ENCODE measurements at regions not wholly inside any gene's neighbourhood (a gene's known extent, or its start where the extent isn't known, plus 50 kb on each side); places are given as distances from the start of the nearest gene placed in this dataset.
A peak's percentile ranks its signal among the peaks of the same experiment; 100 is the strongest.

DNA sequence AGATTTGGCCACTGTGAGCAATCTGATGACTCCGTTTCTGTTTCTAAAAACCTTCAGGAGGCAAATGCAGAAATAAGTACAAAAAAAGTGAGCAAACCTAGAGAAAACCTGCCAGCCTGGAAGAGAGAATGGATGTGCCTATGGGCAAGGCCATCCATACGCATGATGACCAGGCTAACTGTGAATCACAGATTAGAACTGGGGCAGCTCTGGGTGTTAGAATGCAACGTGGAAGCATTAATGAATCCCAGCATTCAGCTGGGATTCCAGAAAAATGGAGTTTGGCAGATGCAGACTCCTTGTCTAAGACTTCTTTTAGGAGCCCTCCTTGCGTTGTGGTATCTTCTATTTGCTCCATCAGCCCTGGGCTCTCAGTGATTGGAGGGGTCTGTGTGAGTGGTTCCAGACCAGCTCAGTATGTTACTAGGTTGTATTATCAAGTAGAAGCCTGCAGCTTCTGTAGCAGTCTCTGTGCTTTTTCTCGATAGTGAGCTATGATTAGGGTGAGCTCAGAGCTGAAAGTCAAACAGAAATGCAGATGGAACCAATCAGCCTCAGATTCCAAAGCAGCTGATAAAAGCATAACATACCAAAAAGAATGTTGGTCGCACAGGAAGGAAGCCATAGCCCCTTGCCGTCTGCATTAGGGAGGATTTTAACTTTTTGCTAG, 154.0 kb downstream of the PSMG1 start:
- H3K27ac ChIP-seq (ENCODE audit: low read depth in 1 of 2, low read length in 2 of 2) = peak overlapping the region in 1 of 2 donors; percentile 3
- no peak for DNase-seq (ENCODE audit: low spot score)
- no peaks in the 10 kb centered on the region for H3K27me3 ChIP-seq (ENCODE audit: control insufficient read depth in 4 of 4, insufficient read depth in 4 of 4, low read length in 3 of 4)
- H3K9me3 ChIP-seq (ENCODE audit: control insufficient read depth in 4 of 4, low read length in 3 of 4) = no peaks in the 10 kb centered on the region
- 86% methylated on average over 7 of the region's 7 CpGs for WGBS
- no peak overlapping the region for H3K4me3 ChIP-seq (ENCODE audit: low read depth in 1 of 3, low read length in 3 of 3)
- no peak overlapping the region for H3K9ac ChIP-seq (ENCODE audit: low read depth in 1 of 2, low read length in 2 of 2)
- peak in 1 of 2 donors; percentile 4 for TF ChIP-seq RAD21 (IDR thresholded peaks at IDR 0.05)
- no peak for TF ChIP-seq EGR1 (IDR thresholded peaks at IDR 0.05; ENCODE audit: low read depth in 2 of 2)
- H3K36me3 ChIP-seq (ENCODE audit: control insufficient read depth in 4 of 4, insufficient read depth in 3 of 4, low read depth in 1 of 4, low read length in 3 of 4) = no peaks in the 10 kb centered on the region
- peaks cover 0 to 8% (median 1%) of the 10 kb centered on the region in 4 donors for H3K4me1 ChIP-seq (ENCODE audit: control insufficient read depth in 4 of 4, insufficient read depth in 4 of 4, low read length in 3 of 4)

DNA sequence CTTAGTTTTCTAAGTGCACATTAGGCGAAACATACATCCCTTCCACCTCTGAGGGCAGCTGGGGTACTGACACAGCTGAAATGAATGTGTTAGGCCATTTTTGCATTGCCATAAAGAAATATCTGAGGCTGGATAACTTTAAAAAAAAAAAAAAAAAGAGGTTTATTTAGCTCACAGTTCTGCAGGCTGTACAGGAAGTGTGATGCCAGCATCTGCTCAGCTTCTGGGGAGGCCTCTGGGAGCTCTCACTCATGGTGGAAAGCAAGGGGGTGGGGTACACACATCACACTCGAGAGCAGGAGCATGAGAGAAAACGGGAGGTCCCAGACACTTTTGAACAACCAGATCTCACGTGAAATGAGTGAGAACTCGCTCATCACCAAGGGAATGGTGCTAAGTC, 158.1 kb downstream of the PSMG1 start:
- Histone ChIP-seq H3K27me3 (ENCODE audit: control insufficient read depth in 4 of 4, insufficient read depth in 4 of 4, low read length in 3 of 4) (no peaks in the 10 kb centered on the region), H3K27ac (ENCODE audit: low read depth in 1 of 2, low read length in 2 of 2) (no peak overlapping the region), H3K9ac (ENCODE audit: low read depth in 1 of 2, low read length in 2 of 2) (no peak overlapping the region), H3K4me1 (ENCODE audit: control insufficient read depth in 4 of 4, insufficient read depth in 4 of 4, low read length in 3 of 4) (peaks cover 8 to 14% (median 9%) of the 10 kb centered on the region in 4 donors), H3K36me3 (ENCODE audit: control insufficient read depth in 4 of 4, insufficient read depth in 3 of 4, low read depth in 1 of 4, low read length in 3 of 4) (no peaks in the 10 kb centered on the region), H3K4me3 (ENCODE audit: low read depth in 1 of 3, low read length in 3 of 3) (no peak overlapping the region), H3K9me3 (ENCODE audit: control insufficient read depth in 4 of 4, low read length in 3 of 4) (no peaks in the 10 kb centered on the region)
- no peak for DNase-seq (ENCODE audit: low spot score)
- WGBS = 87% methylated on average over 5 of the region's 5 CpGs
- TF ChIP-seq, protein P1, sequence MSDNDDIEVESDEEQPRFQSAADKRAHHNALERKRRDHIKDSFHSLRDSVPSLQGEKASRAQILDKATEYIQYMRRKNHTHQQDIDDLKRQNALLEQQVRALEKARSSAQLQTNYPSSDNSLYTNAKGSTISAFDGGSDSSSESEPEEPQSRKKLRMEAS (IDR thresholded peaks at IDR 0.05) = no peak
- TF ChIP-seq YY1 (IDR thresholded peaks at IDR 0.05) (no peak), HNF4G (IDR thresholded peaks at IDR 0.05) (no peak), GABPA (IDR thresholded peaks at IDR 0.05 in 1 of 2, conservative IDR thresholded peaks at IDR 0.05 in 1 of 2) (no peak), ATF3 (IDR thresholded peaks at IDR 0.05) (no peak), RXRA (IDR thresholded peaks at IDR 0.05) (no peak), JUND (IDR thresholded peaks at IDR 0.05) (no peak), FOXA2 (IDR thresholded peaks at IDR 0.05) (no peak), FOXA1 (IDR thresholded peaks at IDR 0.05) (no peak)
- TF ChIP-seq, protein P2, sequence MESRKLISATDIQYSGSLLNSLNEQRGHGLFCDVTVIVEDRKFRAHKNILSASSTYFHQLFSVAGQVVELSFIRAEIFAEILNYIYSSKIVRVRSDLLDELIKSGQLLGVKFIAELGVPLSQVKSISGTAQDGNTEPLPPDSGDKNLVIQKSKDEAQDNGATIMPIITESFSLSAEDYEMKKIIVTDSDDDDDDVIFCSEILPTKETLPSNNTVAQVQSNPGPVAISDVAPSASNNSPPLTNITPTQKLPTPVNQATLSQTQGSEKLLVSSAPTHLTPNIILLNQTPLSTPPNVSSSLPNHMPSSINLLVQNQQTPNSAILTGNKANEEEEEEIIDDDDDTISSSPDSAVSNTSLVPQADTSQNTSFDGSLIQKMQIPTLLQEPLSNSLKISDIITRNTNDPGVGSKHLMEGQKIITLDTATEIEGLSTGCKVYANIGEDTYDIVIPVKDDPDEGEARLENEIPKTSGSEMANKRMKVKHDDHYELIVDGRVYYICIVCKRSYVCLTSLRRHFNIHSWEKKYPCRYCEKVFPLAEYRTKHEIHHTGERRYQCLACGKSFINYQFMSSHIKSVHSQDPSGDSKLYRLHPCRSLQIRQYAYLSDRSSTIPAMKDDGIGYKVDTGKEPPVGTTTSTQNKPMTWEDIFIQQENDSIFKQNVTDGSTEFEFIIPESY (IDR thresholded peaks at IDR 0.05) = no peak
- TF ChIP-seq, protein P3, sequence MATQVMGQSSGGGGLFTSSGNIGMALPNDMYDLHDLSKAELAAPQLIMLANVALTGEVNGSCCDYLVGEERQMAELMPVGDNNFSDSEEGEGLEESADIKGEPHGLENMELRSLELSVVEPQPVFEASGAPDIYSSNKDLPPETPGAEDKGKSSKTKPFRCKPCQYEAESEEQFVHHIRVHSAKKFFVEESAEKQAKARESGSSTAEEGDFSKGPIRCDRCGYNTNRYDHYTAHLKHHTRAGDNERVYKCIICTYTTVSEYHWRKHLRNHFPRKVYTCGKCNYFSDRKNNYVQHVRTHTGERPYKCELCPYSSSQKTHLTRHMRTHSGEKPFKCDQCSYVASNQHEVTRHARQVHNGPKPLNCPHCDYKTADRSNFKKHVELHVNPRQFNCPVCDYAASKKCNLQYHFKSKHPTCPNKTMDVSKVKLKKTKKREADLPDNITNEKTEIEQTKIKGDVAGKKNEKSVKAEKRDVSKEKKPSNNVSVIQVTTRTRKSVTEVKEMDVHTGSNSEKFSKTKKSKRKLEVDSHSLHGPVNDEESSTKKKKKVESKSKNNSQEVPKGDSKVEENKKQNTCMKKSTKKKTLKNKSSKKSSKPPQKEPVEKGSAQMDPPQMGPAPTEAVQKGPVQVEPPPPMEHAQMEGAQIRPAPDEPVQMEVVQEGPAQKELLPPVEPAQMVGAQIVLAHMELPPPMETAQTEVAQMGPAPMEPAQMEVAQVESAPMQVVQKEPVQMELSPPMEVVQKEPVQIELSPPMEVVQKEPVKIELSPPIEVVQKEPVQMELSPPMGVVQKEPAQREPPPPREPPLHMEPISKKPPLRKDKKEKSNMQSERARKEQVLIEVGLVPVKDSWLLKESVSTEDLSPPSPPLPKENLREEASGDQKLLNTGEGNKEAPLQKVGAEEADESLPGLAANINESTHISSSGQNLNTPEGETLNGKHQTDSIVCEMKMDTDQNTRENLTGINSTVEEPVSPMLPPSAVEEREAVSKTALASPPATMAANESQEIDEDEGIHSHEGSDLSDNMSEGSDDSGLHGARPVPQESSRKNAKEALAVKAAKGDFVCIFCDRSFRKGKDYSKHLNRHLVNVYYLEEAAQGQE (IDR thresholded peaks at IDR 0.05) = no peak
- TF ChIP-seq, protein P4, sequence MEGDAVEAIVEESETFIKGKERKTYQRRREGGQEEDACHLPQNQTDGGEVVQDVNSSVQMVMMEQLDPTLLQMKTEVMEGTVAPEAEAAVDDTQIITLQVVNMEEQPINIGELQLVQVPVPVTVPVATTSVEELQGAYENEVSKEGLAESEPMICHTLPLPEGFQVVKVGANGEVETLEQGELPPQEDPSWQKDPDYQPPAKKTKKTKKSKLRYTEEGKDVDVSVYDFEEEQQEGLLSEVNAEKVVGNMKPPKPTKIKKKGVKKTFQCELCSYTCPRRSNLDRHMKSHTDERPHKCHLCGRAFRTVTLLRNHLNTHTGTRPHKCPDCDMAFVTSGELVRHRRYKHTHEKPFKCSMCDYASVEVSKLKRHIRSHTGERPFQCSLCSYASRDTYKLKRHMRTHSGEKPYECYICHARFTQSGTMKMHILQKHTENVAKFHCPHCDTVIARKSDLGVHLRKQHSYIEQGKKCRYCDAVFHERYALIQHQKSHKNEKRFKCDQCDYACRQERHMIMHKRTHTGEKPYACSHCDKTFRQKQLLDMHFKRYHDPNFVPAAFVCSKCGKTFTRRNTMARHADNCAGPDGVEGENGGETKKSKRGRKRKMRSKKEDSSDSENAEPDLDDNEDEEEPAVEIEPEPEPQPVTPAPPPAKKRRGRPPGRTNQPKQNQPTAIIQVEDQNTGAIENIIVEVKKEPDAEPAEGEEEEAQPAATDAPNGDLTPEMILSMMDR (IDR thresholded peaks at IDR 0.05; ENCODE audit: low read depth, low read length, missing input control) = no peak
